GM18867 (cell line): ENCODE measurements at regions not wholly inside any gene's neighbourhood (a gene's known extent, or its start where the extent isn't known, plus 50 kb on each side); places are given as distances from the start of the nearest gene placed in this dataset.

Experiments
- ATAC-seq: cut with Tn5 transposase; IDR thresholded peaks from one replicate; pipeline ENCODE4 v1.9.1; 2021; ENCODE audit warnings: mild to moderate bottlenecking, moderate library complexity; ENCODE audit not compliant: unreplicated experiment

GRCh38 chr15:87591582-87591981 lies 665.0 kb downstream of the NTRK3 start:
- no peak for ATAC-seq

- ATAC-seq: no peak
Measured at GRCh38 chr15:87591042-87591441, 665.5 kb downstream of the NTRK3 start.

- no peak for ATAC-seq
Measured at GRCh38 chr15:87589134-87589533, 667.4 kb downstream of the NTRK3 start.

- no peak for ATAC-seq
Measured at GRCh38 chr15:87582169-87582568, 674.4 kb downstream of the NTRK3 start.

GRCh38 chr15:87579537-87579936 lies 677.0 kb downstream of the NTRK3 start:
- ATAC-seq: no peak

- ATAC-seq: no peak
Measured at GRCh38 chr15:87578776-87579175, 677.8 kb downstream of the NTRK3 start.

- no peak for ATAC-seq
Measured at GRCh38 chr15:87577336-87577735, 679.2 kb downstream of the NTRK3 start.

GRCh38 chr15:87576486-87577176 lies 679.9 kb downstream of the NTRK3 start:
- no peak for ATAC-seq

- no peak for ATAC-seq
Measured at GRCh38 chr15:87575896-87576473, 680.6 kb downstream of the NTRK3 start.

- no peak for ATAC-seq
Measured at GRCh38 chr15:87573534-87573933, 683.0 kb downstream of the NTRK3 start.

GRCh38 chr15:87573039-87573438 lies 683.5 kb downstream of the NTRK3 start:
- ATAC-seq: no peak

GRCh38 chr15:87572381-87572910 lies 684.1 kb downstream of the NTRK3 start:
- no peak for ATAC-seq

- ATAC-seq: no peak
Measured at GRCh38 chr15:87570206-87570605, 686.3 kb downstream of the NTRK3 start.

- no peak for ATAC-seq
Measured at GRCh38 chr15:87569581-87569980, 687.0 kb downstream of the NTRK3 start.

- no peak for ATAC-seq
Measured at GRCh38 chr15:87567406-87568030, 689.0 kb downstream of the NTRK3 start.

GRCh38 chr15:87566236-87566635 lies 690.3 kb downstream of the NTRK3 start:
- no peak for ATAC-seq

- ATAC-seq: no peak
Measured at GRCh38 chr15:87564681-87565080, 691.9 kb downstream of the NTRK3 start.

- no peak for ATAC-seq
Measured at GRCh38 chr15:87563869-87564268, 692.7 kb downstream of the NTRK3 start.

GRCh38 chr15:87562203-87562602 lies 694.3 kb downstream of the NTRK3 start:
- no peak for ATAC-seq

GRCh38 chr15:87561641-87562040 lies 694.9 kb downstream of the NTRK3 start:
- no peak for ATAC-seq

GRCh38 chr15:87557881-87558280 lies 698.7 kb downstream of the NTRK3 start:
- ATAC-seq: no peak

GRCh38 chr15:87556886-87557285 lies 699.7 kb downstream of the NTRK3 start:
- ATAC-seq: no peak
